ENCODE measurements at regions not wholly inside any gene's neighbourhood (a gene's known extent, or its start where the extent isn't known, plus 50 kb on each side); places are given as distances from the start of the nearest gene placed in this dataset.

DNA sequence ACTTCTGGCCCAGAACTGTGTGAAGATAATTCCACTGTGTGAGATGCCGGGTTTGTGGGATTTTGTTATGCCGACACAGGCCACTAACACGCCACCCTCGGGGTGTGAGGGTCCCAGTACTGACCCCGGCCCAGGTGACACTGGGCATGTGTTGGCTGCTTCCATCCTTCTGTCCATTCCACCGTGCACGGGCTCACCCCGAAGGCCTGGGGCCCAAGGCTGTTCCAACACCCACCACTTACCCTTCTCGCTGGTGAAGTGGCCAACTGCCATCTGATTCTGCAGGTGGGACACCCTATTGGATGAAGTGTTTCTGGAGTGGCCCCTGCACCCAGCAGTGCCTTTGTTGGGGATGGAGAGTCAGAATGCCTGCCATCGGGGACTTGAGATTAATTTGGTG, 1307.5 kb downstream of the BRD1 start:
- TF ChIP-seq, protein P1, sequence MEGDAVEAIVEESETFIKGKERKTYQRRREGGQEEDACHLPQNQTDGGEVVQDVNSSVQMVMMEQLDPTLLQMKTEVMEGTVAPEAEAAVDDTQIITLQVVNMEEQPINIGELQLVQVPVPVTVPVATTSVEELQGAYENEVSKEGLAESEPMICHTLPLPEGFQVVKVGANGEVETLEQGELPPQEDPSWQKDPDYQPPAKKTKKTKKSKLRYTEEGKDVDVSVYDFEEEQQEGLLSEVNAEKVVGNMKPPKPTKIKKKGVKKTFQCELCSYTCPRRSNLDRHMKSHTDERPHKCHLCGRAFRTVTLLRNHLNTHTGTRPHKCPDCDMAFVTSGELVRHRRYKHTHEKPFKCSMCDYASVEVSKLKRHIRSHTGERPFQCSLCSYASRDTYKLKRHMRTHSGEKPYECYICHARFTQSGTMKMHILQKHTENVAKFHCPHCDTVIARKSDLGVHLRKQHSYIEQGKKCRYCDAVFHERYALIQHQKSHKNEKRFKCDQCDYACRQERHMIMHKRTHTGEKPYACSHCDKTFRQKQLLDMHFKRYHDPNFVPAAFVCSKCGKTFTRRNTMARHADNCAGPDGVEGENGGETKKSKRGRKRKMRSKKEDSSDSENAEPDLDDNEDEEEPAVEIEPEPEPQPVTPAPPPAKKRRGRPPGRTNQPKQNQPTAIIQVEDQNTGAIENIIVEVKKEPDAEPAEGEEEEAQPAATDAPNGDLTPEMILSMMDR (conservative IDR thresholded peaks at IDR 0.05; ENCODE audit: low read length): no peak
- no peak for TF ChIP-seq EZH2phosphoT487 (IDR thresholded peaks at IDR 0.05; ENCODE audit: borderline replicate concordance)
